ENCODE measurements at regions not wholly inside any gene's neighbourhood (a gene's known extent, or its start where the extent isn't known, plus 50 kb on each side); places are given as distances from the start of the nearest gene placed in this dataset.

DNA sequence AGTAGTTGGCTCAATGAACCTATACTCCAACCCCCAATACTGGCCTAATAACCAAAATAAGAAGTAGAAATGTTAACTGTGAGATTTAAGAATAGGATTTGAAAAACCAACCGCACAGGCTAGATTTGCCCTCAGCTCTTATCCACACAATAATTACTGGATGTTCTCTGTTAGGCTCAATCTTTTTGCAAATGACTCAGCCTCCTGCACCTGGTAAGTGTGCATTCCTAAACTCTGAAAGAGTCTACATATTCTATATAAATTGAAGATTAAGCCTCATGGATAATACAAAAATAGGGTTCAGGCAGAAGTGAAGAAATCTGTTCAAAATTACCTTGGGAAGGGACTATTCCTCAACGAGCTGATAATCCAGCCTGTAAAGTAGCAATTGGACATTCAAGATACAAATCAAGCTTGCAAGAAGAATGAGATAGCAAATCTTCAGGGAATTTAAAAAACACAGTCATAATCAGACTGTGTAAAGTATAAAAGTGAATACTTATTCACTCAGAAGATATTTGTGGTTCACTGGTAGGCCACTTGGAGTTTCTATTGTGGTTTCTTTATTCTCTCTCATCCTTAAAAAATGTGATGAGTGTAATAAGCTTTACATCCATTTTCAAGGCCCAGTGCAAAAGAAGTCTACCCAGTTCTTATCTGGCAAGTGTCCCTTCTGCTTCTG lies 931.9 kb upstream of the SOX9 start:
- TF ChIP-seq, protein P1, sequence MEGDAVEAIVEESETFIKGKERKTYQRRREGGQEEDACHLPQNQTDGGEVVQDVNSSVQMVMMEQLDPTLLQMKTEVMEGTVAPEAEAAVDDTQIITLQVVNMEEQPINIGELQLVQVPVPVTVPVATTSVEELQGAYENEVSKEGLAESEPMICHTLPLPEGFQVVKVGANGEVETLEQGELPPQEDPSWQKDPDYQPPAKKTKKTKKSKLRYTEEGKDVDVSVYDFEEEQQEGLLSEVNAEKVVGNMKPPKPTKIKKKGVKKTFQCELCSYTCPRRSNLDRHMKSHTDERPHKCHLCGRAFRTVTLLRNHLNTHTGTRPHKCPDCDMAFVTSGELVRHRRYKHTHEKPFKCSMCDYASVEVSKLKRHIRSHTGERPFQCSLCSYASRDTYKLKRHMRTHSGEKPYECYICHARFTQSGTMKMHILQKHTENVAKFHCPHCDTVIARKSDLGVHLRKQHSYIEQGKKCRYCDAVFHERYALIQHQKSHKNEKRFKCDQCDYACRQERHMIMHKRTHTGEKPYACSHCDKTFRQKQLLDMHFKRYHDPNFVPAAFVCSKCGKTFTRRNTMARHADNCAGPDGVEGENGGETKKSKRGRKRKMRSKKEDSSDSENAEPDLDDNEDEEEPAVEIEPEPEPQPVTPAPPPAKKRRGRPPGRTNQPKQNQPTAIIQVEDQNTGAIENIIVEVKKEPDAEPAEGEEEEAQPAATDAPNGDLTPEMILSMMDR (conservative IDR thresholded peaks at IDR 0.05; ENCODE audit: low read depth, low read length) = no peak
- TF ChIP-seq EZH2phosphoT487 (IDR thresholded peaks at IDR 0.05; ENCODE audit: borderline replicate concordance, low read length) (no peak), EZH2 (IDR thresholded peaks at IDR 0.05; ENCODE audit: low read length, unreplicated experiment) (no peak)
